H9 (cell line): ENCODE measurements at regions not wholly inside any gene's neighbourhood (a gene's known extent, or its start where the extent isn't known, plus 50 kb on each side); places are given as distances from the start of the nearest gene placed in this dataset.
"Not testable (repeated sequence)": the region's sequence is repeated elsewhere in the genome, so short reads cannot be mapped to it uniquely, and the experiment has no call there.

Source experiments
- DNase-seq: peaks from one replicate; pipeline ENCODE4 v3.0.0-alpha.2; 2017
- H2AFZ ChIP-seq: one replicate; pipeline ENCODE4 v1.6.1; 2013; ENCODE audit warnings: mild to moderate bottlenecking, low read length, control low read depth, moderate library complexity
- H2AK5ac ChIP-seq: 2 replicates; pipeline ENCODE4 v1.6.1; 2013; ENCODE audit warnings: low read length, control low read depth, mixed read lengths; ENCODE audit not compliant: insufficient read length
- H2BK120ac ChIP-seq: one replicate; pipeline ENCODE4 v1.6.1; 2013; ENCODE audit warnings: low read depth, mild to moderate bottlenecking, low read length, control low read depth, inconsistent platforms; ENCODE audit not compliant: poor library complexity, severe bottlenecking
- H2BK12ac ChIP-seq: 2 replicates; pipeline ENCODE4 v1.6.1; 2013; ENCODE audit warnings: low read length, control low read depth, mixed read lengths, low read depth; ENCODE audit not compliant: insufficient read length
- H2BK15ac ChIP-seq: 2 replicates; pipeline ENCODE4 v1.6.1; 2013; ENCODE audit warnings: low read depth, low read length, control low read depth
- H2BK20ac ChIP-seq: one replicate; pipeline ENCODE4 v1.6.1; 2013; ENCODE audit warnings: low read depth, mild to moderate bottlenecking, low read length, control low read depth, inconsistent platforms; ENCODE audit not compliant: poor library complexity, severe bottlenecking
- H2BK5ac ChIP-seq: 2 replicates; pipeline ENCODE4 v1.6.1; 2013; ENCODE audit warnings: low read length, control low read depth, mixed read lengths; ENCODE audit not compliant: insufficient read length
- H3K14ac ChIP-seq: 2 replicates; pipeline ENCODE4 v1.6.1; 2013; ENCODE audit warnings: low read length, control low read depth; ENCODE audit not compliant: insufficient read depth
- H3K18ac ChIP-seq: 2 replicates; pipeline ENCODE4 v1.6.1; 2013; ENCODE audit warnings: low read depth, mild to moderate bottlenecking, mixed read lengths, low read length, control low read depth; ENCODE audit not compliant: insufficient read length
- H3K23ac ChIP-seq: 2 replicates; pipeline ENCODE4 v1.6.1; 2013; ENCODE audit warnings: low read length, control low read depth, mixed read lengths, low read depth; ENCODE audit not compliant: insufficient read length
- H3K23me2 ChIP-seq: 2 replicates; pipeline ENCODE4 v1.6.1; 2013; ENCODE audit warnings: low read depth, mild to moderate bottlenecking, mixed read lengths, low read length, control low read depth; ENCODE audit not compliant: insufficient read length, poor library complexity, severe bottlenecking
- H3K27ac ChIP-seq: 2 replicates; pipeline ENCODE4 v1.5.1; 2013; ENCODE audit warnings: low read length, control low read depth, mixed read lengths, low read depth; ENCODE audit not compliant: insufficient read length
- H3K27me3 ChIP-seq: 2 replicates; pipeline ENCODE4 v1.6.1; 2013; ENCODE audit warnings: low read length, control low read depth, inconsistent platforms; ENCODE audit not compliant: insufficient read depth
- H3K4ac ChIP-seq: 2 replicates; pipeline ENCODE4 v1.6.1; 2013; ENCODE audit warnings: low read depth, mild to moderate bottlenecking, control low read depth, inconsistent platforms, low read length, moderate library complexity
- H3K4me1 ChIP-seq: 2 replicates; pipeline ENCODE4 v1.6.1; 2013; ENCODE audit warnings: low read length, control low read depth, inconsistent platforms; ENCODE audit not compliant: insufficient read depth
- H3K4me2 ChIP-seq: 2 replicates; pipeline ENCODE4 v1.6.1; 2013; ENCODE audit warnings: low read length, control low read depth, mixed read lengths; ENCODE audit not compliant: insufficient read length, insufficient read depth
- H3K56ac ChIP-seq: 2 replicates; pipeline ENCODE4 v1.6.1; 2013; ENCODE audit warnings: low read depth, mild to moderate bottlenecking, mixed read lengths, low read length, control low read depth; ENCODE audit not compliant: insufficient read length
- H3K79me1 ChIP-seq: 2 replicates; pipeline ENCODE4 v1.6.1; 2013; ENCODE audit warnings: low read depth, mild to moderate bottlenecking, moderate library complexity, low read length, control low read depth, inconsistent platforms; ENCODE audit not compliant: insufficient read depth, poor library complexity, severe bottlenecking
- H3K79me2 ChIP-seq: 2 replicates; pipeline ENCODE4 v1.6.1; 2013; ENCODE audit warnings: low read length, control low read depth, inconsistent platforms; ENCODE audit not compliant: insufficient read depth
- H3K9ac ChIP-seq: 2 replicates; pipeline ENCODE4 v1.6.1; 2013; ENCODE audit warnings: low read length, control low read depth, mixed read lengths; ENCODE audit not compliant: insufficient read length; ENCODE audit errors: extremely low read depth
- H3K9me3 ChIP-seq: one replicate; pipeline ENCODE4 v1.6.1; 2013; ENCODE audit warnings: low read depth, low read length, inconsistent platforms; ENCODE audit not compliant: control insufficient read depth
- H3T11ph ChIP-seq: one replicate; pipeline ENCODE4 v1.6.1; 2013; ENCODE audit warnings: mild to moderate bottlenecking, low read length, control low read depth, inconsistent platforms
- H4K20me1 ChIP-seq: one replicate; pipeline ENCODE4 v1.6.1; 2013; ENCODE audit not compliant: control insufficient read depth, insufficient read length, insufficient read depth
- H4K5ac ChIP-seq: 2 replicates; pipeline ENCODE4 v1.6.1; 2013; ENCODE audit warnings: low read depth, mild to moderate bottlenecking, mixed read lengths, low read length, control low read depth; ENCODE audit not compliant: insufficient read length
- H4K8ac ChIP-seq: replicated peaks from 2 replicates; pipeline ENCODE4 v1.6.1; 2013; ENCODE audit warnings: low read length, control low read depth, mixed read lengths, low read depth; ENCODE audit not compliant: insufficient read length
- H4K91ac ChIP-seq: 2 replicates; pipeline ENCODE4 v1.6.1; 2013; ENCODE audit warnings: low read depth, mild to moderate bottlenecking, moderate library complexity, mixed read lengths, low read length, control low read depth; ENCODE audit not compliant: insufficient read length
- H3K27ac Mint-ChIP-seq, 3 experiments: 2 replicates in 2 of 3; 3 replicates in 1 of 3; pipeline ENCODE4 v1.8.0; 2020 to 2021; ENCODE audit warnings: mixed read lengths in 3 of 3, mild to moderate bottlenecking in 1 of 3, moderate library complexity in 1 of 3
- H3K27me3 Mint-ChIP-seq: 2 replicates; pipeline ENCODE4 v1.8.0; 2021; ENCODE audit warnings: low read depth, mild to moderate bottlenecking, moderate library complexity, mixed read lengths
- H3K36me3 Mint-ChIP-seq, 3 experiments: 2 replicates in 2 of 3; 3 replicates in 1 of 3; pipeline ENCODE4 v1.8.0; 2020 to 2021; ENCODE audit warnings: low read depth in 3 of 3, mixed read lengths in 3 of 3; ENCODE audit not compliant: insufficient read depth in 1 of 3
- H3K4me1 Mint-ChIP-seq, 2 experiments: 2 replicates each; pipeline ENCODE4 v1.8.0; 2020; ENCODE audit warnings: mixed read lengths in 2 of 2
- H3K4me3 Mint-ChIP-seq, 2 experiments: 2 replicates in 1 of 2; 3 replicates in 1 of 2; pipeline ENCODE4 v1.8.0; 2020 to 2021; ENCODE audit warnings: mild to moderate bottlenecking in 2 of 2, mixed read lengths in 2 of 2, moderate library complexity in 1 of 2
- H3K9me3 Mint-ChIP-seq, 2 experiments: 2 replicates in 1 of 2; 3 replicates in 1 of 2; pipeline ENCODE4 v1.8.0; 2020; ENCODE audit warnings: mild to moderate bottlenecking in 2 of 2, mixed read lengths in 2 of 2, moderate library complexity in 1 of 2
- CTCF ChIP-seq: fragments of 200-600 bp; sonication (generic); conservative IDR thresholded peaks from 3 replicates; pipeline ENCODE4 v1.8.0; 2021; ENCODE audit warnings: antibody characterized with exemption, mild to moderate bottlenecking
- WGBS: extraction: QIAGEN DNeasy Blood & Tissue Kit; methylation state at CpG from one replicate; pipeline ENCODE4 v1.1.7; 2013; ENCODE audit warnings: missing lambda C conversion rate, low lambda C conversion rate, mixed read lengths; ENCODE audit not compliant: insufficient read length; ENCODE audit errors: extremely low coverage; 5-methylcytosine and 5-hydroxymethylcytosine counted together

GRCh38 chr10:9137368-9137767 is 1082.9 kb downstream of the GATA3 start:
- WGBS, result no CpG with 5 or more reads among the region's 2 CpGs
- no peaks in the 10 kb centered on the region for H3K4me1 Mint-ChIP-seq

GRCh38 chr10:9138829-9139228 is 1084.3 kb downstream of the GATA3 start:
- not testable (repeated sequence) for H4K91ac ChIP-seq, H3K9me3 Mint-ChIP-seq, H3T11ph ChIP-seq, H3K36me3 Mint-ChIP-seq, H2AFZ ChIP-seq, H3K23me2 ChIP-seq, H3K4me1 Mint-ChIP-seq, H3K9ac ChIP-seq, H2AK5ac ChIP-seq, H3K9me3 ChIP-seq, DNase-seq, H3K27ac Mint-ChIP-seq, H2BK12ac ChIP-seq, H3K4ac ChIP-seq, H3K56ac ChIP-seq, H3K18ac ChIP-seq, H2BK120ac ChIP-seq, H4K5ac ChIP-seq, H3K79me1 ChIP-seq, H3K27ac ChIP-seq, H4K20me1 ChIP-seq, H3K23ac ChIP-seq, H3K4me2 ChIP-seq, H3K79me2 ChIP-seq, H3K14ac ChIP-seq, H4K8ac ChIP-seq, H2BK20ac ChIP-seq, H2BK15ac ChIP-seq, H3K4me3 Mint-ChIP-seq, H3K27me3 Mint-ChIP-seq, H3K27me3 ChIP-seq, H2BK5ac ChIP-seq, H3K4me1 ChIP-seq
- WGBS, result no CpG with 5 or more reads among the region's 1 CpG

More at GRCh38 chr10:9137368-9137767, 1082.9 kb downstream of the GATA3 start:
- DNase-seq, result no peak
- Histone ChIP-seq H3K4me2 (no peak overlapping the region), H3K79me1 (no peaks in the 10 kb centered on the region), H3K27me3 (no peaks in the 10 kb centered on the region), H3K23me2 (no peaks in the 10 kb centered on the region), H2BK12ac (no peak overlapping the region), H2BK15ac (no peak overlapping the region), H3T11ph (no peak overlapping the region), H4K5ac (no peak overlapping the region), H3K4me1 (no peaks in the 10 kb centered on the region), H2BK20ac (no peak overlapping the region), H3K9ac (no peak overlapping the region), H2AK5ac (no peak overlapping the region), H3K79me2 (no peaks in the 10 kb centered on the region), H4K20me1 (no peaks in the 10 kb centered on the region), H4K91ac (no peak overlapping the region), H3K27ac (no peak overlapping the region), H3K23ac (no peak overlapping the region), H2BK5ac (no peak overlapping the region), H2AFZ (no peak overlapping the region), H4K8ac (no peak overlapping the region), H2BK120ac (no peak overlapping the region), H3K56ac (no peak overlapping the region), H3K4ac (no peak overlapping the region), H3K18ac (no peak overlapping the region), H3K9me3 (no peaks in the 10 kb centered on the region), H3K14ac (no peak overlapping the region)
- no peaks in the 10 kb centered on the region for H3K9me3 Mint-ChIP-seq
- no peaks in the 10 kb centered on the region for H3K36me3 Mint-ChIP-seq
- no peaks in the 10 kb centered on the region; the same call in 1 of the 2 replicates for H3K27me3 Mint-ChIP-seq
- no peak overlapping the region; a peak in 1 of 5 replicates for H3K4me3 Mint-ChIP-seq
- H3K27ac Mint-ChIP-seq, result no peak overlapping the region
- TF ChIP-seq CTCF, result no peak
